SHP77 (cell line): ENCODE measurements at regions not wholly inside any gene's neighbourhood (a gene's known extent, or its start where the extent isn't known, plus 50 kb on each side); places are given as distances from the start of the nearest gene placed in this dataset.
"Not testable (repeated sequence)": the region's sequence is repeated elsewhere in the genome, so short reads cannot be mapped to it uniquely, and the experiment has no call there.

Experiments
- DNase-seq, 2 experiments: peaks; one replicate each; lab custom pipeline; 2025; lab: John Stamatoyannopoulos, UW

DNA sequence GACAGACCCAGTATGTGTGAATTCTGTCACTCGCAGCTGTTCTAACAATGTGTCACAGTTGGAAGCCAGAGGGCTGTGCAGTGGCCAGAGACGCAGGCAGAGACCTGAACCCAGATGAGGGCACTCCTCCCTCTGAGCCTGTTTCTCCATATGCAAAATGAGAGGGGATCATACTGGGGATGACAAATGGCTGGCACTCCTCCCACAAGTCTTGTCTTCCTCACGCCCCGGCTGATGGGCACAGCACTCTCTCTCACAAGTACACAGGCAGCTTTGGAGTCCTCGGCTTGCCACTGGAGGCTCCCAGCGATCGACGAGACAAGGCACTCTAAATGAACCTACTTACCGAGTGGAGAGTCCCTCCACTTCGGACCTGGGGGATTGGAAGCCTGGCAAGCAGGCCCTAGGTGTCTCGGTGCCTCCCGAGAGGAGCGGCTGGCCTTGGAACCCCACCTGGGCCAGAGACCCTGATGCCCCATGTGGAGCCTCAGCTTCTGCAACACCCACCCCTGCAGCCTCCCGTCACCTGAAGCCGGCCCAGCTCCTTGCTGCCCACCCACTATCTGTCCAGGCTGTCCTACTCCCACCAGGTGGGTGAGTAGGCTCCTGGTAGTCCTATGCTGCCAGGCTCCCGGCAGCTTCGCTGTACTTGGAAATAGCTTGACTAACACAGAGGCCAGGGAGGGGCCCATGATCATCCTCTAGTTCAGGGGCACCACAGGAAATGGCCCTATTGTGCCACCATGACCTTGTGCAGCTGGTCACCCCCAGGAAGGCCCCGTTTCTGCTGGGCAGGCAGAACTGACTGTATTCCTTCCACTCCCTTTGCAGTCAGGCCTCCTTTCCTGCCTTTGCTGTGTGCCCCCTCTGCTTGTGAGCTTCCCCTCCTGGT lies 65.0 kb upstream of the IQSEC1 start:
- DNase-seq = no peak

DNA sequence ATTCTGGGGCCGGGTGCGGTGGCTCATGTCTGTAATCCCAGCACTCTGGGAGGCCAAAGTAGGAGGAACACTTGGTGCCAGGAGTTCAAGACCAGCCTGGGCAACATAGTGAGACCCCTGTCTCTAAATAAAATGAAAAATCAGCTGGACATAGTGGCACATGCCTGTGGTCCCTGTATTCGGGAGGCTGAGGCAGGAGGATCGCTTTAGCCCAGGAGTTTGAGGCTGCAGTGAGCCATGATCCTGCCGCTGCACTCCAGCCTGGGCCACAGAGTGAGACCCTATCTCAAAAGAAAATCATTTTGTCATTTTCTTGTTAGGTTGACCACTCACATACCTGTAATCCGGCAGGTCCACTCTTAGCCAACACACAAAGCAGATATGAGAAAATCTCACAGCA lies 63.6 kb upstream of the IQSEC1 start:
- DNase-seq = not testable (repeated sequence)

DNA sequence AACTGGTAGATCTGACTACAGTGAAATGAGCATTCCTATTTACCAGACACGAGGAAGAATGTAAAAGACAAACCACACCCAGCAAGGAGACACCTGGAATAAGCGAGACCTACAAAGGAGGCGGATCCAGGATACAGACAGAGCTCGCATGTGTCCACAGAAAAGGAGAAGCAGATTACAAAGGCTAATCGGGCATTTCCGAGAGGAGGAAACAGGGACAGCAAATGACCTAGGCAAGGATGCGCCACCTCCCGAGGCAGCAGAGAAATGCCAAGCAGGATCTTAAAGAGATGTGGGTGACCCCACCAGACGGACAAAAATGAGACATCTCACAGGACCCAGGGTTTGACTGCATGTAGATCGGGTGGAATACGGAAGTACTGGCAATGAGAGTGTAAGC lies 63.2 kb upstream of the IQSEC1 start:
- DNase-seq = no peak

DNA sequence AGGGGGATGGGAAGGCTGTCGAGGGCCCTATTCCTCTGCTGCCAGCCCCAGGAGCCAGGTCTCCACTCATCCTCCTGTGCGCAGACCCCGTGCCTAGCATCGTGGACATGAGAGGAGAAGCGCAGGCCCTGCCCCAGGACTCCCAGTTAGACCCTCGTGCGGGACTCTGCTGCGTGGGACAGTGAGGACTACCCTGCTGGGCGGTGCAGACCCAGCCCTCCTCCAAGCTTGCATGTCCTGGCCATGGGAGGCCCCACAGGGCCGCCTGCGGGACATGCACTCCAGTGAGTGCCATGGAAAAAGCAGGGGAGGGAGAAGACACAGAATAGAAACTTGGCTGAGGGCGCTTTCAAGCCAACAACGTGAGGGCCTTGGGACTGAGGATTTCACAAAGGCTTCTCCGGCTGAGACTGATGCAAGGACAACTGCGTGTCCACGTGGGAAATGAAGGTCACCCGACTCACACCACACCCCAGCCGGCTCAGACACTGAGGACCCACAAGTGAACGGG lies 62.6 kb upstream of the IQSEC1 start:
- DNase-seq = no peak

DNA sequence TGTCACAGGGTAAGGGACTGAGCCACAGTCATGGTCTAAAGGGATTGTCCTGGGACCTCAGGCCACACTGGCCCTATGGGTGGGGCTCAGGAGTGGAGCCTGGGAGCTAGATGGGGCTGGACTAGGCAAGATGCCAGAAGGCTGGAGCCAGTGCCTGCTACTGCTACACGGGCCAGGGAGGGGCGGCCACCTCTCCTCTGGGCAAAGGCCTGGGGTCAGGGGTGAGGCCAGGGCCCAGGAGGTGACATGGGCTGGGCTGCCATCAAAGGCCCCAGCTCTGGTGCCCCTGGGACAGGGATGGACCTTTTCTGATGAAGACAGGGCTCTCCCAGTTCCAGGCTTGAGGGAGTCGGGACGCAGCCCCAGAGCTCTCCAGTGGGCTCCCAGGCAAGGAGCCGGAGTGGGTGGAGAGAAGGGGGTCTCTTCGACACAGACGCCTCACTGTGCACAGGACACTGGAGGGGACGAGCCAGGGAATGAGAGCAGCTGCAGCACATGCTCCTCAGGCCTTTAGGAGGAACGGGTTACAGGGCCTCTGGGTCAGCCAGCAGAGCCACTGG lies 62.1 kb upstream of the IQSEC1 start:
- no peak for DNase-seq

DNA sequence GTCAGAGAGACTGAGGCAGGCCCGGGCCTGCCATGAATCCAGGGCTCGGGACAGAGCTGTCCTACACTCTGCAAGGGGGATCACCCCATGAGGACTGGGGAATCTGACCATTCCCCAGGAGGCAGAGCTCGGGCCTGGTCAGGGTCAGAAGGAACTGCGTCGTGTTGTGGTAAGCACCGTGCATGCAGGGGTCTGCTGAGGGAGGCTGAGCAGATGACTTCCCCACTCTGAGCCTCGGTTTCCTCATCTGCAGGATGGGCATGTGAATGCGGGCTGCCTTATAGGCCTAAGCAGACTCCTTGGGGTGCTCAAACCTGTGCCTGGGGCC lies 61.6 kb upstream of the IQSEC1 start:
- DNase-seq = no peak

DNA sequence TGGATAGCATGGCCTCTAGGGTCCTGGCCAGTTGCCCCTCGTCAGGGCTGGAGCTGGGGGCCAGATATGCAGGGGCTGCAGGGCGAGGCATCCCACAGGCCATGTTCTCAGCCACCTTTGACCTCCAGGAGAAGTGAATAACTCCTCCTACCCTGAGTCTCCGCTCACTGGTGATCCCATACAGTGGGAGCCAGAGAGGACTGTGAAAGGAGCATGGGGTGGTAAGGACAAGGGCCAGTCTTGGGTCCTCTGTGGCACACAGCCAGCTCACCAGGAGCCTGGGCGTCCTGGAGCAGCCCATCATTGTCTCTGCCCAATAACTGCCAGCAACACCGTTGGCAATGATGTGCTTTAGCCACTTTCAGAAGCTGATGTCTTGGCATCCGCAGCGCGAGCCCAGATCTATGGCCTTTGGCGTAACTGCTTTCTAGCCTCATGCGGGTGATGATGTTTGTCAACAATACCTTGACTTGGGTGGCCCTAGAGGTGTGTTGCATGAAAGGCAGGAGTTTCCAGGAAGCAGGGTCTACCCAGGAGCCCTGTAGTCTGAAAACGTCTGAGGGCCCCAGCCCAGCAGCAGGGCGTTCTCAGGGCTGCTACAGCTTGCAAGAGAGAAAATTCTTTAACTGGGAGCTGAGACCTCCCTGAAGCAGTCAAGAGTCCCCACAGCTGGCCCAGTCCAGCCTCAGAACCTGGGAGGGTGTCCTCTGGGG lies 61.1 kb upstream of the IQSEC1 start:
- DNase-seq = no peak

DNA sequence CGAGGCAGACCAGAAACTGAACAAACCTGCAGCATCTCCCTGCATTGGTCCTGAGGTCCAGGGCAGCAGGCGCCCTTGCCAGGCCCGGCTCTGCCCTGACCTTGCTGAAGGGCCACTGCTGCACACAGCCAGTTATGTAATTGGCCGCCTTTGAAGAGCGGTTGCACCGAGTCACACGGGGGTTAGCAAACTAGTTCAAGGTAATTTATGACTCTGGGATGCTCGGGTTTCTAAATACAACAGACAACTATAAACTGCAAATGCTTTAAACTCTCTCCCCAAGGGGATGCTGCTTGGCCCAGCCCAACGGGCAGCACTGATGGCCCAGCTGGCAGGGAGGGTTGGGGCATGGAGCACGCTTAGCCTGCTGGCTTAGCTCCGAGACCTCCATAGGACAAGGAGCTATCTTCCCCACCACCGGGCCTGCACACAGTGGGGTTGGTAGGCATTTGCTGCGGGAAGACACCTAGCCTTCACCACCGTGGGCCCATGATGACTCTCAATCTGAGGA lies 60.3 kb upstream of the IQSEC1 start:
- DNase-seq = no peak

DNA sequence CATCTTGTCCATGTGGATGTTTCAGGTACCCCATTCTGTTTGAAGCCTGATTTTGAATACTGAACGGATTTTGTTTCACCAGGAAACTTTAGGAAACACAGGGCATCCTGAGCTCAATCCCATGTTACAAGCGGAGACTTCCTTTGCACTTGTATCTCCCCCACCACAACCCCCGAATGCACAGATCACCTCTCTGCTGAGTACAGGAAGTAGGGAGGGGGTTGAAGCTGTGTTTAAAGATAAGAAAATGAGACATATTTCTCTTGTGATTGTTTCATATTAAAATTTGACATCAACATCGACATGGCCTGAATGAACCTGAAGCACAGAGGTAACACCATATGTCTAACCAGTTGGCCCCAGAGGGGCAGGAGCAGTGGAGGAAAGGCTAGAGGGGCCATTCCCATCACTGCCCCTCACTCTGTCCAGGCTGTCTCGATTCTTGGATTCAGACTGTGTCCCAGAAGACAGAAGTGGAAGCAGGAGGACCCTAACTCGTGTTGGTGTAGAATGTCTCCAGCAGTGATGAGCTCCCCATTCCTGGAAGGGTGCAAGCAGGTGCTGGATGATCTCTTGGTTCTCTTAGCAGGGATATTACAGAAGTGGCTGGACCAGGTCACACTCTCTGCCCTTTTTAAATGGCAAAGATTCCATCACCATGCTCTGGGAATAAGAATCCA lies 59.6 kb upstream of the IQSEC1 start:
- no peak for DNase-seq

DNA sequence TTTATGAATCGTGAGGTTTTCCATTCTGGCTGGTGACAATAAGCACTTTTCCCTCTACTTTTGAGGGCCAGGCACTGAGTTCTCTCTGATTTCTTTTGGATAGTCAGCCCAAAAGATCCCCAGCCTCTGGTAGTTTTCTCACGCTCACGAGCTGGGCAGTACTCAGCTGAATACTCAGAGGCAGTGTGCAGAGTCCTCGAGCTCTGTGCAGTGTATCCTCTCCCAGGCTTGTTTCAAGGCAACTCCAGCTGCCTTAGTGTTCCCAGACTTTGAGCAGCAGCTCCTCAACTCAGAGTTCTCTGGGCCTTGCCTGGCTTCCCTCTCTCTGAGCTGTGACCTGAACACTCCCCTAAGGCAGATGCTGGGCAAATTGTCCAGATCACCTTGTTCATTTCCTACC lies 59.1 kb upstream of the IQSEC1 start:
- no peak for DNase-seq

DNA sequence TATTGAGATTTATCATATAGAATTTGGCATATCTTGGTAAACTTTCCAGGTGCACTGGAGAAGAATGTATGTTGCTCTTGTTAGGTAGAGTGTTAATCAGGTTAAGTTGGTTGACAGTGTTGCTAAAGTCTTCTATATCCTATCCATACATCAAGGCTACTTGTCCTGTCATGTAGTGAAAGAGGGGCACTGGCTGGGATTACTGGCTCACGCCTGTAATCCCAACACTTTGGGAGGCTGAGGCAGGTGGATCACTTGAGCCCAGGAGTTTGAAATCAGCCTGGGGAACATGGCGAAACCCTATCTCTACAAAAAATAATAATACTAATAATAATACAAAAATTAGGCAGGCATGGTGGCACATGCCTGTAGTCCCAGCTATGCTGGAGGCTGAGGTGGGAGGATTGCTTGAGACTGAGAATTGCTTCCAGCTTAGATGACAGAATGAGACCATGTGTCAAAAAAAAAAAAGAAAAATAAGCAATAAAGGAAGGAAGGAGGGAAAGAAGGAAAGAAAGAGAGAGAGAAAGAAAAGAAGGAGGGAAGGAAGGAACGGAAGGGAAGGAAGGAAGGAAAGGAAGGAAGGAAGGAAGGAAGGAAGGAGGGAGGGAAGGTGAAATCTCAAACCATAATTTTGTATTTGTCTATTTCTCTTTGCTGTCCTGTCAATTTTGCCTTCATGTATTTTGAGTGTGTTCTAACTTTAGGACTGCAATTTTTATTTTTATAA lies 57.4 kb upstream of the IQSEC1 start:
- DNase-seq = no peak

DNA sequence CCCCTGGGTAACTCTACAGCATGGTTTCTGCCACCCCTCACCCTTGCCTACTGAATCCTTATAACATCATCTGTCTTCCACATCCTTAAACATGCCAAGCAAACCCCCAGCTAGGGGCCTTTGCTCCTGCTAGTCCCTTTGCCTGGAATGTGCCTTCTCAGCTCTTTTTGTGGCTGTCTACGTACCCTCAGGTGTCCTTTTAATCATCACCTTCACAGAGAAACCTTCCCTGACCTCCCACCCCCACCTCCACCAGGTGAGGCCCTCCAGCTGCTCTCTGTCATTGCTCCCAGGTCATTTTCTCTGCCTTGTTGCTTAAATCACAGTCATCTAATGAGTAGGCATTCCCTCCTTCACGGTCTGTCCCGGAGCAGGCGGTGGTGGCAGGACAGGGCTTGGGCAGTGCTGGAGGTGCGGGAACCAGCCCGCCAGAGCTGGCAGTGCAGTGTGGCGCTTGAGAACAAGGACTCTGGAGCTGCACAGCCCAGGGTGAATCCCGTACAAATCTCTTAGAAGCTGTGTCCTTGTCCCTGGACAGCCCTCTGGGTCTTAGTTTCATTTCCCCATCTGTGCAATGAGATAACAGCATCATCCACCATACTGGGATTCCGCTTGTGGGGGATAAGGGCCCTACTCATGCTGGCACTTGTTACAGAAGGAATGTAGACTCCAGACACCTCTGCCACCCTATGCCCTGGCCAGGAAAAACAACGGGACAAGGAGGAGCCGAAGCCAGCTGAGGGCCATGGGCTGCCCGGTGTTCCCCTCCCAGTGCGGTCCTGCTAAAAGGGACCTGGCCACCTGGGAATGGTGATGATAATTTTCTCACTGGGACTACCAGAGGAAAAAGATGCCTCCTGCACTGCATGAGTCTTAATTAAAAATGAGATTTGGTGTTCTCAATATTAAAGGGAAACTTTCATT lies 52.1 kb upstream of the IQSEC1 start:
- DNase-seq = no peak

DNA sequence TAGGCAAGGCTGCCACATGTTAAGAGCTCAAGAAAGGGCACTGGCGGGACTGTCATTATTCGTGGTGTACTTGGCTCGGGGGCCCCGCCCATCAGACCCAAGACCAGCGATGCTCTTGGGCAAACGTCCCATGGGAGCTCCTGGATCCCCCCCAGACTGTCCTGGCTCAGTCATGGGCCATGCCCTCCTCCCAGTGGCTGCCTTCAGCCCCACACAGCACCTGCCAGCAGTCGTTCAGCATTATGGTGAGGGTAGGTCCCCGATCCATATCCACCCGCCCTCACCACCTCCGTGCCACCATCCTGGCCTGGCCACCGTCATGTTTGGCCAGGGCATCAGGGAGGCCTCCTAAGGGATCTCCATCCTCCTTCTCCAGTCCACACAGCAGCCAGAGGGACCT lies 51.4 kb upstream of the IQSEC1 start:
- no peak for DNase-seq

DNA sequence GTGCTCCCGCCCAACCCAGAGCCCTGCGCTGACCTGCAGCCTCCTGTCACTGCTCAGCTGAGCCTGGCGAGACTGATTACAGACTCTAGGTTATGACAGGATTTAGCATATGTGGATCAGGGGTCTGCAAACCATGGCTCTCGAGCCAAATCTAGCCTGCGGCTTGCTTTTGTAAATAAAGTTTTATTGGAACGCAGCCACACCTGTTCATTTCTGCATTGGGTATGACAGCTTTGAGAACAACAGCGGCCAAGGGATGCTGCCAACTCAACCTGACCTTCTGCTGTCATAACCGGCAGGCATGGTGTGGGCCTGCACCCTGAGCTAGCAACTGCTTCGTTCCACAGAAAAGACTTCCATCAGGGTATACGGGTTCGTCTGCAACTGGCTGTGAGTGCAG lies 50.5 kb upstream of the IQSEC1 start:
- no peak for DNase-seq

DNA sequence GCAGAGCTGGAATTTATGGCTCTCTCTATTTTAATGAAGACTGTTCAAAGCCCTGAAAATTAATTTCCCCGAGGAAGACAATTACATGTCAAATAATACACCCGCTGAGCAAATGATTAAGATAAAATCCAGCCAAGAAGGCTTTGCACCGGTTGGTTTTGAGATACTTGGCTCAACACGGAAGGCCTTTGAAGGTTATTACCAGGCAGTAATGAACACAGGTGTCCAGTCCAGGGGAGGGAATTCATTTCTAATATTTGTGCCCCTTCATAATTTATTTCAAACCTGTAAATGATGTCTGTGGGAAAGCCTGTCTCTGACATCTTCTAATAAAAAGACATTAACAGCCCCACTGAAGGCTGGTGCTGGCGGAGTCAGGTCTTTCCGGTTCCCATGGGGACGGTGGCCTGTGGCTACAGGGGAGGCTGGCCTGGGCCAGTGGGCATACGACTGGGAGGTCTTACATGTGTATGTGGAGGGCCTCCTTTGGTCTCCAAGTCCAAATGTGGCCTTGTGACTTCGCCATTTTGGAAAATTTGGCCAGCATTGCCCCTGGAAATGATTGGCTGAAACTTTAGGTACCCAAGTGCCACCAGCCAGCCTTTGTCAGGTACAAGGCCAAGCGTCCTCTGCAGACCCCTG lies 49.9 kb upstream of the IQSEC1 start:
- no peak for DNase-seq
